ENCODE measurements at regions not wholly inside any gene's neighbourhood (a gene's known extent, or its start where the extent isn't known, plus 50 kb on each side); places are given as distances from the start of the nearest gene placed in this dataset.

GRCh38 chr15:98025237-98025636, 64.7 kb downstream of the ARRDC4 start:
- peaks cover 5% of the 10 kb centered on the region for H3K9me3 Mint-ChIP-seq
- no peak overlapping the region for H3K4me3 Mint-ChIP-seq
- no peak for ATAC-seq
- no peaks in the 10 kb centered on the region for H3K4me1 Mint-ChIP-seq
- no peaks in the 10 kb centered on the region for H3K36me3 Mint-ChIP-seq
- no peaks in the 10 kb centered on the region for H3K27me3 Mint-ChIP-seq
- no peak overlapping the region for H3K27ac Mint-ChIP-seq

GRCh38 chr15:98034731-98035130, 74.2 kb downstream of the ARRDC4 start:
- no peaks in the 10 kb centered on the region for H3K9me3 Mint-ChIP-seq
- no peak overlapping the region for H3K27ac Mint-ChIP-seq

GRCh38 chr15:98035134-98035533, 74.6 kb downstream of the ARRDC4 start:
- H3K4me1 Mint-ChIP-seq: no peaks in the 10 kb centered on the region
- no peaks in the 10 kb centered on the region for H3K36me3 Mint-ChIP-seq
- no peak overlapping the region for H3K27ac Mint-ChIP-seq
- ATAC-seq: no peak
- no peak overlapping the region for H3K4me3 Mint-ChIP-seq
- no peaks in the 10 kb centered on the region for H3K27me3 Mint-ChIP-seq
- H3K9me3 Mint-ChIP-seq: no peaks in the 10 kb centered on the region

More at GRCh38 chr15:98034731-98035130, 74.2 kb downstream of the ARRDC4 start:
- Mint-ChIP-seq H3K4me3 (no peak overlapping the region), H3K27me3 (no peaks in the 10 kb centered on the region), H3K36me3 (no peaks in the 10 kb centered on the region), H3K4me1 (no peaks in the 10 kb centered on the region)
- ATAC-seq: no peak

- ATAC-seq: no peak
- Mint-ChIP-seq H3K27ac (no peak overlapping the region), H3K4me3 (no peak overlapping the region), H3K36me3 (no peaks in the 10 kb centered on the region), H3K27me3 (no peaks in the 10 kb centered on the region), H3K9me3 (no peaks in the 10 kb centered on the region), H3K4me1 (no peaks in the 10 kb centered on the region)
Observed at GRCh38 chr15:98035577-98036010, 75.1 kb downstream of the ARRDC4 start.

GRCh38 chr15:98039596-98039995, 79.1 kb downstream of the ARRDC4 start:
- Mint-ChIP-seq H3K27ac (no peak overlapping the region), H3K4me3 (no peak overlapping the region), H3K36me3 (no peaks in the 10 kb centered on the region), H3K9me3 (no peaks in the 10 kb centered on the region), H3K4me1 (no peaks in the 10 kb centered on the region), H3K27me3 (no peaks in the 10 kb centered on the region)
- ATAC-seq: no peak

GRCh38 chr15:98040146-98040545, 79.6 kb downstream of the ARRDC4 start:
- no peak overlapping the region for H3K4me3 Mint-ChIP-seq
- H3K27me3 Mint-ChIP-seq: no peaks in the 10 kb centered on the region
- H3K27ac Mint-ChIP-seq: no peak overlapping the region
- no peak for ATAC-seq
- H3K4me1 Mint-ChIP-seq: no peaks in the 10 kb centered on the region
- no peaks in the 10 kb centered on the region for H3K9me3 Mint-ChIP-seq
- no peaks in the 10 kb centered on the region for H3K36me3 Mint-ChIP-seq

- Mint-ChIP-seq H3K27ac (no peak overlapping the region), H3K36me3 (no peaks in the 10 kb centered on the region), H3K4me1 (no peaks in the 10 kb centered on the region), H3K27me3 (no peaks in the 10 kb centered on the region), H3K9me3 (peaks cover 5% of the 10 kb centered on the region), H3K4me3 (no peak overlapping the region)
- ATAC-seq: no peak
Observed at GRCh38 chr15:98043160-98044014, 82.9 kb downstream of the ARRDC4 start.

- Mint-ChIP-seq H3K36me3 (no peaks in the 10 kb centered on the region), H3K9me3 (peaks cover 17% of the 10 kb centered on the region), H3K4me3 (no peak overlapping the region), H3K4me1 (no peaks in the 10 kb centered on the region), H3K27ac (no peak overlapping the region), H3K27me3 (no peaks in the 10 kb centered on the region)
- ATAC-seq: no peak
Observed at GRCh38 chr15:98051734-98052133, 91.2 kb downstream of the ARRDC4 start.

GRCh38 chr15:98057453-98057852, 97.0 kb downstream of the ARRDC4 start:
- Mint-ChIP-seq H3K4me3 (no peak overlapping the region), H3K9me3 (peaks cover 27% of the 10 kb centered on the region), H3K36me3 (no peaks in the 10 kb centered on the region), H3K27ac (no peak overlapping the region), H3K4me1 (no peaks in the 10 kb centered on the region), H3K27me3 (no peaks in the 10 kb centered on the region)
- ATAC-seq: no peak

GRCh38 chr15:98062869-98063268, 102.4 kb downstream of the ARRDC4 start:
- Mint-ChIP-seq H3K27ac (no peak overlapping the region), H3K27me3 (no peaks in the 10 kb centered on the region), H3K4me1 (no peaks in the 10 kb centered on the region), H3K36me3 (no peaks in the 10 kb centered on the region), H3K9me3 (peaks cover 11% of the 10 kb centered on the region), H3K4me3 (no peak overlapping the region)
- no peak for ATAC-seq

- no peaks in the 10 kb centered on the region for H3K36me3 Mint-ChIP-seq
- no peak overlapping the region for H3K4me3 Mint-ChIP-seq
- no peaks in the 10 kb centered on the region for H3K27me3 Mint-ChIP-seq
- H3K9me3 Mint-ChIP-seq: peaks cover 10% of the 10 kb centered on the region
- ATAC-seq: no peak
- no peak overlapping the region for H3K27ac Mint-ChIP-seq
- no peaks in the 10 kb centered on the region for H3K4me1 Mint-ChIP-seq
Observed at GRCh38 chr15:98063315-98063714, 102.8 kb downstream of the ARRDC4 start.

- H3K9me3 Mint-ChIP-seq: peaks cover 7% of the 10 kb centered on the region
- H3K27me3 Mint-ChIP-seq: no peaks in the 10 kb centered on the region
- no peak for ATAC-seq
- H3K4me1 Mint-ChIP-seq: no peaks in the 10 kb centered on the region
- no peak overlapping the region for H3K4me3 Mint-ChIP-seq
- H3K36me3 Mint-ChIP-seq: no peaks in the 10 kb centered on the region
- no peak overlapping the region for H3K27ac Mint-ChIP-seq
Observed at GRCh38 chr15:98063871-98064270, 103.4 kb downstream of the ARRDC4 start.

GRCh38 chr15:98067339-98067738, 106.8 kb downstream of the ARRDC4 start:
- H3K36me3 Mint-ChIP-seq: no peaks in the 10 kb centered on the region
- no peaks in the 10 kb centered on the region for H3K27me3 Mint-ChIP-seq
- no peak overlapping the region for H3K4me3 Mint-ChIP-seq
- H3K9me3 Mint-ChIP-seq: peaks cover 3% of the 10 kb centered on the region
- H3K27ac Mint-ChIP-seq: no peak overlapping the region
- ATAC-seq: no peak
- no peaks in the 10 kb centered on the region for H3K4me1 Mint-ChIP-seq

GRCh38 chr15:98069256-98069655, 108.8 kb downstream of the ARRDC4 start:
- no peaks in the 10 kb centered on the region for H3K4me1 Mint-ChIP-seq
- H3K9me3 Mint-ChIP-seq: peaks cover 3% of the 10 kb centered on the region
- no peak for ATAC-seq
- no peaks in the 10 kb centered on the region for H3K27me3 Mint-ChIP-seq
- H3K4me3 Mint-ChIP-seq: no peak overlapping the region
- no peaks in the 10 kb centered on the region for H3K36me3 Mint-ChIP-seq
- no peak overlapping the region for H3K27ac Mint-ChIP-seq

GRCh38 chr15:98070137-98070536, 109.6 kb downstream of the ARRDC4 start:
- Mint-ChIP-seq H3K36me3 (no peaks in the 10 kb centered on the region), H3K4me1 (no peaks in the 10 kb centered on the region), H3K27ac (no peak overlapping the region), H3K27me3 (no peaks in the 10 kb centered on the region), H3K9me3 (peaks cover 3% of the 10 kb centered on the region), H3K4me3 (no peak overlapping the region)
- ATAC-seq: no peak

- no peaks in the 10 kb centered on the region for H3K27me3 Mint-ChIP-seq
- peaks cover 4% of the 10 kb centered on the region for H3K4me1 Mint-ChIP-seq
- H3K27ac Mint-ChIP-seq: no peak overlapping the region
- peaks cover 3% of the 10 kb centered on the region for H3K9me3 Mint-ChIP-seq
- no peaks in the 10 kb centered on the region for H3K36me3 Mint-ChIP-seq
- H3K4me3 Mint-ChIP-seq: no peak overlapping the region
- no peak for ATAC-seq
Observed at GRCh38 chr15:98071786-98072185, 111.3 kb downstream of the ARRDC4 start.

Data from stimulated activated memory B cell treated with anti-CD40 and anti-IgM and Interleukin-4, amounts not matched to agents 10 μg/mL and 1 μg/mL and 100 μg/mL, for 72 hours (primary cell).